GM21717 (cell line): ENCODE measurements at regions not wholly inside any gene's neighbourhood (a gene's known extent, or its start where the extent isn't known, plus 50 kb on each side); places are given as distances from the start of the nearest gene placed in this dataset.

Experiments used
- ATAC-seq: cut with Tn5 transposase; IDR thresholded peaks from one replicate; pipeline ENCODE4 v1.9.1; 2021; ENCODE audit warnings: mild to moderate bottlenecking, moderate library complexity; ENCODE audit not compliant: unreplicated experiment

DNA sequence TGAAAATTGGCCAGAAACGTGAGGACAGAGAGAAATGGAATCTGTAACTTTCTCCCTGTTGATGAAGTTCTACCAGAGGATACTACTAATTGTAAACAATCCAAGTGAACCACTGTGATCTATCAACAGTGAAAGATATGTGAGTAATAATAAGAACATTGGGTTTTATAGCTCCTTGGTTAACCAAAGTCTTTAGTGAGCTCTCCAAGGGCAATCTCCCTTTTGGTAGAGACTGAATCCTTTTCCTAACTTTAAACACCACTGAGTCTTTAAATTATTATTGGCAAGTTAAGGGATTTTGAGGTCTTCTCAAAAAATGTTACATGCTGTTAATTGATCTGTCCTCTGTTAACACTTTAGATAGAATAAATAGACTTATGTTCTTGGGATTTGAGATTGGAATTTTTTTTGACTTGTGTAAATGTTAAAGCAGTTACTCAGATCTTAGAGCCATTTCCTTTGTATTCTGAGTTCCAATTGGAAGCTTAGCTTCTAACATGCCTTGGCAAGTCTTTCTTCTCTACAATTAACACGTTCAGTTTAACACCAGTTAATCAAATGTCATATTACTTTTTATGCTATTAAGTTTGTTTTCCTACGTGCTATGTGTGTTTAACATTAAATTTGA lies 338.2 kb upstream of the DDHD1 start:
- ATAC-seq: no peak

DNA sequence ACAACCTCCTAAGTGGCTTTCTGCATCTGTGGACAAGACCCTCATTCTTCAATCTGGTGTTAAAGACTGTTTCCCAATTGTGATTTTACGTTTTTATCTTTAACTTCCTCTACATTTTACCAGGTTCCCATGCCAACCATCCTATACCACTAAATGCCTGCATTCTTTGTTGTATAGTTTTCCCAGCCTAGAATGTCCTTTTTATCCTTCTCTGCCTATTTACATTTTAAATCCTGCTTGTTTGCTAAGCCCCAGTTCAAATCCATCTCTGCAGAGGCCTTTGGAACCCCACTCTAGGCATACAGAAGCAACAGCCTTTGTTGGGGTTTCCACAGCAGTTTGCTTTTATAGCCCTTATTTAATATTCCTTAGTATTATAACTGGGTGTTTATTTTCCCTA lies 325.1 kb upstream of the DDHD1 start:
- no peak for ATAC-seq

DNA sequence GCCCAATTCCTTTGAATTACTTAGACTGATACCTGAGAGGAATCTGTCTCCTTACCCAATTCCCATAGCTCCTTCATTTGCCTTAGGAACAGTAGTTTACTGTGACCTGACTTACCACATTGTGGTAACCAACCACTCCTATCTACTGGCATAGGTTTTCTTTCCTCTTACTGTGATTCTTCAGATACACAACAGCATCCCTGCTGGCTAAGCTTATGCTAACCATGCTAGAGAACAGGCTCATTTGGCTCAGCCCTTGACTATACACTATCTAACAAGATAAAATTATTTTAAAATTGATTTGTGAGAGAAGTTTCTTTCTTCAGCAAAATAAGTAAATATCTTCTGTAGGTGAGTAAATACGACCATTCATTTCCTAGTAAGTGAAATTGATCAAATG lies 320.4 kb upstream of the DDHD1 start:
- no peak for ATAC-seq

DNA sequence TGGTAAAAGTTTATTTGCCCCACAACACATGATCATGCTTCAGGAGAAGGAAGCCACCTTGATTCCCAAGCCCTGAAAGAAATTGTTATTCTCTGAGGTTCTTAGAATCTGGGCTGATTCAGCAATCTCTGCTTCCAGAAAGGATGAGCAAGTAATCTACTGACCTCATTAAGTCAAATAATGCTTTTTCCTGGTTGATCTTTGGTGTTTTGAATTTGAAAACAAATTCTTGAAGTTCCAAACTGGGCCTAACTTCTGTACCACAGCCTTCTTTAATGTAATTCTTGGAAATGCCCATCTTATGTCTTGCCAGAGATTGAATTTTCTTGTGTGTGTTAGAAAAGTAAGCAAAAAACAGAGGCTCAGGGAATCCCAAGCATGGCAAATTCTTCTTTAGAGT lies 319.2 kb upstream of the DDHD1 start:
- no peak for ATAC-seq

DNA sequence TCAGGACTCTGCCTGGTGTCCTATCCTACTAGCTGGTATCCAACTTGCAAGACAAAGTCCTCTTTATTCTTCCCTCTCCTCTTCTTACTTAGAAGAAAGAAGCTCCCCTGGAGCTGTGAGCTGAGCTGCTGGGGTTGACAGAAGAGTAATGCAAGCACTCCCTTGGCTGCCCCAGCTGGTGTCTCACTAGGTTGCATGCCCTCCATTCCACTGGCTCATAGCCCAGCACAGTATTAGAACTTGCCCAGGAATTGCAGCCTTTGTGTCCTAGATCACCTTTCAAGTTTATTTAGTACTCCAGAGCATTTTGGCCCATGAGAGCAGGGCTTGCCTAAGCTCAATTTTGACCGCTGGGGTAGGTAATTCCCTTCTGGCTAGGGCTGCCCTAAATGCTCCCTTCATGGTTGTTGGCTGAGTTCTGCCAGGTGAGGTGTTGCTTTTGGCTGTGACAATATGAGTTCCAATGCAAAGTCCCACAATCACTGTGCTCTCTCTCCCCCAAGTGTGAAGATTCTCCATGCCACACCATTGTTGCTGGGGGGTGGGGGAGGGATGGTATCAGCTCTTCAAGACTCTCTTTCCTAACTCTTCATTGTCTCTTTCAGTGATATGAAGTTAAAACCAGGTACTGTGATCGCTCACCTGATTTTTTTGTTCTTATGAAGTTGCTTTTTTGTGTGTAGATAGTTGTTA lies 317.4 kb upstream of the DDHD1 start:
- no peak for ATAC-seq

DNA sequence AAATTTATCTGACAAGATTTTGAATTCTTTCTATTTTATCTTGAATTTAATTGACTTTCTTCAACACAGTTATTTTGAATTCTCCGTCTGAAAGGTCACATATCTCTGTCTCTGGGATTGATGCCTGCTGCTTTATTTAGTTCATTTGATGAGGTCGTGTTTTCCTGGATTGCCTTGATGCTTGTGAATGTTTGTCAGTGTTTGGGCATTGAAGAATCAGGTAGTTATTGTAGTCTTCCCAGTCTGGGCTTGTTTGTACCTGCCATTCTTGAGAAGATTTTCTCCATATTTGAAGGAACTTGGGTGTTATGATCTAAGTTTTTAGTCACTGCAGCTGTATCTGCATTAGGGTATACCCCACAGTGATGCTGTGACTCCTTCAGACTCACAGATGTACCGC lies 315.8 kb upstream of the DDHD1 start:
- no peak for ATAC-seq

DNA sequence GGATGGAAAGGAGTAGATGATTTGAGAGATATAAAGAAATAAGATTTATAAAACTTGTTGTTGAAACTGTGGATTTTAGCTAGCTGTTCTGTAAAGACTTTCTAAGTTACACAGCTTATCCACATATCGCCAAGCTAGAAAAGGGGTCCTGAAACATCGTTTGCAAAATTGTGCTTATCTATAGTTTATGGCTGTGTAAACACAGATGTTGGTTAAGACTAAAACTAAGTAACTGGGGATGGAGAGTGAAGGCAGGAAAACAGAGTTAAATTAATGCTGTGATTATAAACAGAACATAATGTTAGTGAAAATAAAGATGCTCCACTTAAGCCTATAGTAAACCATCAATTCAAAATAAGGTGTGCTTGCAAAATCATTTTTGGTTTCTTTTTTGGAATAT lies 311.3 kb upstream of the DDHD1 start:
- no peak for ATAC-seq

DNA sequence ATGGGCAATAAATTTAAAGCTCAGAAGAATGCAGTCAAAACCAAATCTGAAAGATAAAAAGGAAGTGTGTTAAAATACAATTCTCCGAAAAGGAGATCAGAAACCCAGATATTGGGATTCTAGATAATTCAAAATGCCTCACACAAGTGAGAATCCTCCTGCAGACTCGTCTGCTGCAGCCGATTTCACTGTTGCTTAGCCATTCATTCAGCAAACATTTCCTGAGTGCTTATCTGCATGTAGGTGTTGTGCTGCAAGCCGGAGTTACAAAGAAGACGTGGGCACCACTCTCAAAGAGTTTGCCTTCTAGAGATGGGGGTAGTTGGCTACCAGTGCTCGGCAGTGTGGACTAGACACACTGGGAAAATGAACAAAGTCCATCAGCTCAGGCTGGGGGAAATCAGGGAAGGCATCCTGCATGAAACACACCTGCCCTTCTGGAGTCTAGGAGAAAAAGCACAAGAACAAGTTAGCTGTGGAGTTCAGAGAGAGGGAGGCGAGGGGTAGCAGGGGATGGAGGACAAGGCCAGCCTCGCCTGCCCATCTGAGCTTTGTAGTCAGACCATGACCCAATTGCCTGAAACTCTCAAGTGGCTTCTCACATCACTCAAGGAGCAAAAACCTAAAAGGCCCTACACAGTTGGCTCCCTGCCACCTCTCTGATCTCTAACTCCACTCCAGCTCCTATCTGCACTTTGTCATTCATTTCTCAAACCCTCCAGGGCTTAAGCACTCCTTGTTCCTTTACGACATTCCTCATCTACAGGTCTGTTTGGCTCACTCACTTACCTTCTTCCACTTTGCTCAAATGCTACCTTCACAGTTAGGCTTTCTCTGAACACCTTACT lies 310.0 kb upstream of the DDHD1 start:
- no peak for ATAC-seq

DNA sequence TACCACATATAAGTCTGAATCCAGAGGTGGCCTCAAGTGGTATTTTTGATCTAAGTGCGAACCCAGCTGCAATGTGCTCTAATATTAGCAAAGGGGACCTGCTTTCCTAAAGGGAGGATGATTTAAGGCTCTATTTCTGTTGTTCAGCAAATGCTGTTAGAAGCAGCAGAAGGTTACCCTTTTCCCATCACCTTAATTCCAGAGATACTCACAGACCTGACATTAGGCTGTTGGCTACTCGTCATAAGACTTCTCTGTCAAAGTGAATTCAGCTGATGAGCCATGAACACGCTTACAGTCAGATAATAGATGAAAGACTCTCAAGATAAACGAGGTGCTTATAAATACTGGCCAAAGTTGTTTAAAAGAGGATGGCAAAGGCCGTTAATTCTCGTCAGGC lies 308.7 kb upstream of the DDHD1 start:
- no peak for ATAC-seq

DNA sequence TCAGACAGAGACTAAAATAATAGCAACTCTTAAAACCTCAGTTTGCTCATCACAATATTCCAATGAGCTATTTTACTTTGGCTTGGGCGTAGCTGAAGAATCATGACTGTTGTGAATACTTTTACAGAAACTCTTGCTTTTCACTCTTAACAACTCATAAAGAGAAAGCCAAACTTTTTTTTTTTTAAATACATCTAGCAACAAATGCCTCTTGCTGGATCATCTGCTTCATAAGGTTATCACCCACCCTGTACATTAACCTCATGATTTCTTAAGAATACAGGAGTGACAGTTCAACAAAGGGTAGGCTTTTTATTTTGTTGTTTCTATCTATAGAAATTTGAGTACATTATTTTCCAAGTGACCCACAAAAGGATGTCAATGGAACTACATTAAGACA lies 307.4 kb upstream of the DDHD1 start:
- no peak for ATAC-seq

DNA sequence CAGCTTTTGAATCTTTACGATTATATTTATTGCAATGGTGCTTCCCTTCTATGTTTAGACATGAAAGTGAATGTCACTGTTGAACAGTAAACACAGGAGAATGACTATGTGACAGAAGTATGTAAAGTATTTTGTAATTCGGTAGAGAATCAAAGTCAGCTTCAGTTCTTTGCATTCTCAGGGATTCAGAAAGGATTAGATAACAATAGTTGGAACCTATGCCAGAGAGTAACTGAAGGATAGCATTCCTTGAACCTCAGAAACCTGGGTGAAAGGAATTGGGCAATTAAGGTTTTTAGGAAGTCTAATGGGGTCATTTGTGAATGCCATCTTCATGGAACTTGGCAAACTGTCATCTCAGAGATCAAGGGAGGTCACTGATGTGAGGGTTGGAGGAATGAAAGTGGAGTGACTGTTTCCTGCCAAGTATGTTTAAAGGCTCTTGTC lies 305.3 kb upstream of the DDHD1 start:
- ATAC-seq: no peak

DNA sequence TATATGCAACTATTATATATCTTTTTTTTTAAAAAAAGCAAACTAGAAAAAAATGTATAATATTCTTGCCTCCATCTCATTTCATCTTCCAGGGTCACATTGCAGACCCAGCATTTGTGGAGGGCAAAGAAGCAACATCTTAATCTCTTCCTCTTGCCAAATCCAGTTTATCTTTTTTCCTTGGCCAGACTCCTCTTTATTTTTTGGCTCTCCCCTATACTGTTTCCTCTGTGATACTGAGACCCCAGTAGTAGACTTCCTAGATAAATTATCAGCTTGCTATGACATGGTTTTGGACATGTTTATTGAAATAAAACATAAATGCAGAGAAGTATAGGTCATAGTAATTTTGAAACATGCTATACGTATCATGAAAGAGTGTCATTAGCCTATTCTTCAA lies 303.8 kb upstream of the DDHD1 start:
- no peak for ATAC-seq

DNA sequence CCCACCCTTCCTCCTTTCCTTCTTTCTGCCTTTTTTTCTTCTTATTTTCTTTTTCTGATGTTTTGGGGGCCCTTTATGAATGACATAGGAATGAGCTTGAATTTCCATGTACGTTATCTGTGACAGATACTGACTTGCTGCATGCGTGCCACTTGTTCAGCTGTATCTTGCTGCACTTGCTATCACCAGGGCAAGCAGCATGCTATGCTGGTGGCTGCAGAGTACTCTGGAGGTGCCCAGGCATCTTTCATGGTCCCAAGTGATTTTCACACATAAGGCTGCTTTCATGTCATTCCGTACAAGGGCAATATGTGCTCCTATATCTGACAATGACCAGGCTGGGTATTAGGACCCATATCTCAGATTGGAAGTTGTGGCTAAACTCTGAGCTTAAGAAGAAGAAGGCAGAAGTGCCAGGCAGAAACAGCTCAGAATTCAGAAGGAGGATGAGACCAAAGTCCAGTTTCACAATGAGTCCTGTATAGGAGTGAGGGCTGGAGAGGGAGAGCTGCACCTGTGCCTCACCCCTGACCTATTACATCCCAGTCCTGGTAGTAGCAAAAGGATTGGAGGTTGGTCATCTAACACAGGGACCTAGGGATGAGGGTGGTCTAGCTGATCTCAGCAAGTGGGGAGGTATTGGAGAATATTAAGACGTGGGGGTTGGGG lies 299.0 kb upstream of the DDHD1 start:
- ATAC-seq: no peak

DNA sequence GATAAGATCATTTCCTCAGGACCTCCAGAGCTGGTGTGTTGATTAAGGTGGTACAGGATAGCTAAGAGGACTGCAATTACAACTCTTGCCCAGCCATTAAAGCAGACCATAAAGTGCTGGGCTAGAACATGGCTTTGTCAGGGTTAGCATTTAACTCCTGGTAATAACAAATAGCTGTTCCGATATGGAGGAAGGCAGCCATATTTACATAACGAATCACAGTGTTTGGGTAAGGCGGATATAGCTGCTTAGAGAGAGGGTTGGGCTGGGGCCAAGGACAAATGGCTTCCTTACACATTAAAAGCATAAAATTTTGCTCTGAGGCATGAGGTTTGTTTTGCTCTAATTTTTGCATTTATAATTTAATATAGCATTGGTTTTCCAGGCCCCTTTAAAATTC lies 297.7 kb upstream of the DDHD1 start:
- no peak for ATAC-seq

DNA sequence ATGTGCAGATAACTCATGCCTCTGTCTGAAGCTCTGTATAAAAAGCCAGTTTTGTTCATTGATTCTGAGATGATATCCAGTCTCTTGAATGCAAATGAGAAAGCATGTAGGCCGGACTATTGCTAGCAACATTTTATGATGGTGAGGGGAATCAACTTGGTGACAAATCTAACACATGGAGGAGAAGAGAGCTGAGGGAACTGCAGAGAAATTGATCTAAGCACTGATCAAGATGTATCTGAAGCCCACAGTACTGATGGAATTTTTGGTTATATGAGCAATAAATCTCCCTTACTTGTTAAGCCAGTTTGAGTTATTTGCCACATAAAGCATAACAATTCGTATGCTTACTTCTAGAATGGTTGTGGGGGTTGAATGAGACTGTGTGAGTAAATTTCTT lies 295.6 kb upstream of the DDHD1 start:
- no peak for ATAC-seq

DNA sequence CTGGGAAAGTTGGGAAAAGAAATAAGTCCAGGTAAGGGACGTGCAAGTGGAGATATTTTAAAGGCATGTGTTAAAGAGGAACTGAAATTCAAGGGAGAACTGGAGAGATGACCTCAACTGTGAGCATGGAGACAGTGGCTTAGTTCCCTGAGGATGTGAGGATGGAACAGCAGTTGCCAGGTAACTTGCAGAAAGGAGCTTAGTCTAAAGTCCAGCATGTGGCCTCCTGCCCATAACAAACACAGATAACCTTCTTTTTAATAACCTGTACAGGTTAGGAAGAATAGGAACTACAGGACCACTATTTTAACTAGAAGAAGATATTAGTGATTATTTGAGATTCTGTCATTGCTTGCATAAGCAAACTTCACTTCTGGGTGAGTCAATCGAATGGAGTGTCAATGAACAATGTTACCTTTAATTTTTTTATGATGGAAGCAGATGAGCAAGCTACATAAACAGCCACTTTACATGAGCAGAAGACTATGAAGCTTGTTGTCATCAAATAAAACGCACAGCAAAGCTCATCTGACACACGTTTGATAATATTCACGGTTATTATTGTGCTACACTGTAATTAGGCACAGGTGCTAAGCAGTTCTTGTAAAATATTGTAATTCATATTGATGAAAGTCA lies 291.7 kb upstream of the DDHD1 start:
- no peak for ATAC-seq

DNA sequence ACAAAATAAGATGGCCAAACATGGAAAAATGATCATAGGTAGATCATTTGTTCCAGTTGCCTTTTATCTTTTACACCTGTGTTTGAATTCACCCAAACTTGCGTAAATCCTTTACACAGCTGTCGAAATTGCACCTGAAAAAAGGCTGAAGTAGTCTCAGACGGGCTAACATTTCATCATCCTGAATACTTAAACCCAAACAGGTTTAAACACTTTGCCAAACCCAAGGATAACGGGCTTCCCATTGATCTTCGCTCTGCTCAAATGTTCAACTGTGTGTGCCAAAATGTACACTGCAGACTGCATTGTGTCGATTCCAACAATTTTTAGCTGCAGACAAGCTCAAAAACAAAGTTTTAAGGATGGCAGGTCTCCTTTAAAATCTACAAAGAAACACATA lies 288.7 kb upstream of the DDHD1 start:
- ATAC-seq: no peak

DNA sequence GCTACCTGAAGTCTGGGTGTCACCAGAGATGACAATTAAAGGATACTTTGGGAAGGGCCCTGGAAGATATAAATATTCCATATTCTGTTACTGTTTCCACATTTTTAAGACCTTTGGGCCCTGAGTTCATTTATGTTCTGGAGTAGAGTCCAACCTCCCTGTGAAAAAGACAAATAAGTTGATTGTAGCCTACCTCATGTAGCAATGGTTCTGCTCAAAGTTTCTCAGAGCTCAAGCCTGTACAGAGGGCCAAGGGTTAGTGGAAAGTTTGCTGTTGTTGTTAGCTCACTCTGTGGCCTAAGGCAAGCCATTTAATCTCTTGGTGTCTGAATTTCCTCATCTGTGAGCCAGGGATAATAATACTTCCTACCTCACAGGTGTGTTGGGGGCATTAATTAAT lies 284.7 kb upstream of the DDHD1 start:
- no peak for ATAC-seq

DNA sequence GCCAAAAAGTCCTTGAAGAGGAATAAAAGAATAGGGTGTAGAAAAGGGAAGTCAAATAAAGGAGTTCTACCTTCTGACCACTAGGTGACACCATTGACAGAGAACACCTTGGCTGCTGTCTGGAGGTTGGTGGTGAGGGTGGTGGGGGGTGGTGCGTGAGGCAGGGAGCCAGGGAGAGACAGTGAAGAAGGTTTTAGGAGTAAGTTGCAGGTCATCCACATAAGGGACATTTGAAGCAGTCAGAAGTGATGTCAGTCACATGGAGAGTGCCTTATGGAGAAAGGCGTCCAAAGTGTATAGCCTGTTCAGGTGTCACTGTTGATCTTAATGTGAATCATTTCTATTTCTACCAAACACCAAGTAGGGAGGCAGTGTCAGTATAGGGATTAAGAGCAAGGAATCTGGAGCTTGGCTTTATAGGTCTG lies 279.3 kb upstream of the DDHD1 start:
- ATAC-seq: no peak

DNA sequence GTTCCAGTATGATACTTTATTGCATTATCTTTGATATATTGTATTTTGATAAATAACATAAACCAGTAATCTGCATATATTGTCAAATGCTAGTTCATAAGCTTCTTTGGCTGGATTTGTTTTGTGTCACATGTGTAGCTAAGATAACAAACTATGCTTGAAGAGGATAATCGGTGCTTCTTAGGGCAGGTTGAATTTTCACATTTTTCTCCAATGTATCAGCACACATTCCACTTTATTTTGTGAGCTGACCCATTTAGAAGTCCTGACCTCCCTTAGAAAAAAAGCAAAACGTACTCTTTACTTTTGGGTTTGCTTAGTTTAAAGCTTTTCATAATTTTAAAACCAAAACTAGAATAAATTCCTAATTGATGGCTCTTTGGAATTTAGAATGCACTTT lies 277.7 kb upstream of the DDHD1 start:
- ATAC-seq: no peak
